ENCODE measurements at regions not wholly inside any gene's neighbourhood (a gene's known extent, or its start where the extent isn't known, plus 50 kb on each side); places are given as distances from the start of the nearest gene placed in this dataset.
A peak's percentile ranks its signal among the peaks of the same experiment; 100 is the strongest.

DNA sequence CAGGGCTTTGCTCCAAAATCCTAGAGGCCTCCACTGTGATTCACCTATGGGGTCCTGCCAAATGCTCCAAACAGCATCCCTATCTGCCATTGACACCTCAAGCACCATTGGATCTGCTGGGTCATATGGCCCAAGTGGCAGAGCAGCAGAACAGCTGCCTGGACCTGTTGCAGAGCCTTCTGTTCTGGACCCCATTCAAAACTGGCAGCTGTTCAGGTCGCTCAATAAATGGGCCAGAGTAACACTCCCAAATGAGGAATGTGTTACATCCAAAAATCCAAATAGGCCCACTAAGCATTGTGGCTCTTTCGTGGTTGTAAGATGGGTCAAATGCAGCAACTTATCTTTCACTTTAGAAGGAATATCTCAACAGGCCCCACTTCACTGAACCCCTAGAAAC lies 783.6 kb downstream of the DCDC2C start:
- DNase-seq: peak; percentile 36 to 45 (median 40)

DNA sequence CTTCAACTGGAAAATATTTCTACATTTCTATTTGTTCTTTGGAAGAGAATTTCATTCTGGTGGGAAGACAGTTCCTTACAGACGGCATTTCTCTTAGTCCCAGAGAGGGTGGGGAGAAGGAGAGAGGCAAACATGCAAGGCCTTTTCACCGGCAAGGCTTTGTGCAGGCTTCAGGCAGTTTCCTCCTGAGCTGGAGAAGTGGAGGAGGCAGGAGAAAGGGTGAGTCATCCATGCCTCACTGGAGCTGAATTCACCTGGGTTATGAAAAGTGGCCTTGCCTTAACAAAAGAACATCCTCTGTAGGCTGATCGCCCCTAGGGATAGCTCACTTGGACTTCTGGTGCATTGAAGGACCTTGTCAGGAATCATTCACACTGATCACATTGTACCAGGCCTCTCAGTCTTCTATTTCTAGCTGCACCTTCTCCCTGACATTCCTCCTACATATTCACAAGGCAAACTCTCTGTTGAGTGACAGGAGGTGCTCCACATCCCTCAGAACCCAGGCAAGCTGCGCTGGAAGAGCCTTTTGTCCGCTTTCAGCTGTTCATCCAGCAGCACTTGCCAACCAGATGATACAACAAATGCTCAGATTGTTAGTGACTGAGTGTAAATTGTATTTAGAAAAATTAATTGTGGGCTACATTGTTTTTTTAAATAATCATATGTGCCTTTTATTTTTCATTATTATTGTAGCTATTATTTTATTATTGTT lies 796.1 kb downstream of the DCDC2C start:
- DNase-seq: peak in 1 of 3 donors; percentile 9

DNA sequence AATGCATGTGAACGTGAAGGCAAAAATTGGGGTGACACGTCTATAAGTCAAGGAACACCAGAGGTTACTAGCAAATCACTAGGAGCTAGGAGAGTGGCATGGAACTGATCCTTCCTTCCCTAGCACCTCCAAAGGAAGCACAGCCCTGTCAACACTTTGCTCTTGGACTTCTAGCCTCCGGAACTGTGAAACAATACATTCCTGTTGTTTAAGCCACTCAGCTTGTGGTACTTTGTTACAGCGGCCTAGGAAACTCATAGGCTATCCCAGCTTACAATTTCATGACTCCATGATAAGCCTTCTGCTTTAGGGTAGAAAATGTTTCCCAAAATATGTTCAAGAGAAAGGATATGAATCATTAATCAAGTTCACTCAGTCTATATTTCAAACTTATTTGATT lies 798.1 kb downstream of the DCDC2C start:
- no peak for DNase-seq

DNA sequence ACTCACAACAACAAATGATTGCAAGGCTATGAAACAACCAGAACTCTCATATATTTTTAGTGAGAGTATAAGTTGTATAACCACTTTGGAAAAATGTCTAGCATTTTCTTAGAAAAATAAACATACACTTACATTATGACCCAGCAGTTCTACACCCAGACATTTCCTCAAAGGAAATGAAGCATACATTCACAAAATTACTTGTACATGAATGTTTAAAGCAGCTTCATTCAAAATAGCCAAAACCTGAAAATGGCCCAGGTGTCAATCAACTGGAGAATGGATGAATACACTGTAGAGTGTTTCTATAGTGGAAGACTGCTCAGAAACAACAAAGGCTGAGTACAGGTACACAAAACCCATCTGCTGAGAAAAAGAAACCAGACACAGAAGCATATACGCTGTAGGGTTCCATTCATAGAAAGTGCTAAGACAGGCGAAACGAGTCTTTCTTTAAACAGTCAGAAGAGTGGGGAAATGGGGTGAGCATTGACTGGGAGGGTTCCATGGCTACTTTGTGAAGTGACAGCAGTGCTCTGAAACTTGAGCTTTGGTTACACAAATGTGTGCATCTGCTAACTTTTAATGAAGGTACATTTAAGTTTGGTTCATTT lies 799.0 kb downstream of the DCDC2C start:
- no peak for DNase-seq

DNA sequence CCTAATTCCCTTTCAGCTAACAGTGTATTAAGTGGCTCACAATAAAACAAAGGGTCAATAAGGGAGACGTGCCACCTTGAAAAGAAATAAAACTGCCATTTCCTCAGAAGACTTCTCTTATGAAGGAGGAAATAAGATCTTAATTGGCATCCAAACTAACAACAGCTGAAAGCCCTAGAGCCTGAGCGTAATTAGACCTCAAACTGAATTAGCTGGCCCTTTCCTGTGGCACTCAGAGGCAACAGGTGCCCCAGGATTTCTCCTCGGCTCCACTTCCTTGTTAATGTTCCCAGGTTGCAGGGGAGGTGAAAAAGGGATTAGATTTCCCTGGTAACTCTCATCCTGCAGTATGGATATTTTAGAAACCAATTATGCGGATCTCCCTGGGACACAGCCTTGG lies 804.3 kb downstream of the DCDC2C start:
- peak; percentile 6 to 41 (median 32) for DNase-seq

DNA sequence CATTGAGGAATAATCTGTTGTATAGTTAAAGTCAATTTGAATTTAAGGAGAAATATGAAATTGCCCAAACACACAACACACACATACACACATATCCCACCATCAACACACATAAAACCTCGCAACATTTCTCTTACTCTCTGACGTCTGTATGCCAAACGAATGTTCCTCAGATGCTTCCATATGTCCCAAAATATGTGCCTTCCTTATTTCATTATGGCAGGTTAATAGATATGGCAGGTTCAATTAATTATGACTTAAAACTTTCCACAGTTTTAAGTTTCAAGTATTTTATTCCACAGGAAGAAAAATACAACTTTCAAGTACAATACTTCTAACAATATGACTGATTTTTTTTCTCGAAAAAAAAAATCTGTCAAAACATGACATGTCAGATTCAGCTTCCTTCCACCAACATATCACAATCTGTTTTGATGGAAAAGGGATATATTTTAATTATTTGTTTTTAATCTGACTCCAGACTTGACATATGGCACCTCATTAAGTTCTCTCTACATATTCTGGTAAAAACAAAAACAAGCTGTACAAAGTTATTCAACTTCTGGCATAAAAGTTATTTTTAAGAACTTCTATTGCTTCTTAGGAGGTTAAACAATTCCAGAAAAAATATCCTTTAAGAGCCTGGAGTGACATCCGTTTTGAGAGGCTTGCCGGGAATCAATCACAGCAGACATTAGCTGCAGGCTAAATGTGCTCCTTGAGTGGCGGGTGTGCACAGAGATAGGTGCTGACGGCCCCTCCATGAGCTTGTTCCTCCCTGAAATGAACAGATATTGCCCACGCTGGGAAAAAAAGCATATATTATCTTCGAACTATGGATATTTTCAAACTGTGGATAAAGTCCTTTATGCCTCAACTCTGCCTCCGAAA lies 812.7 kb downstream of the DCDC2C start:
- DNase-seq: no peak

DNA sequence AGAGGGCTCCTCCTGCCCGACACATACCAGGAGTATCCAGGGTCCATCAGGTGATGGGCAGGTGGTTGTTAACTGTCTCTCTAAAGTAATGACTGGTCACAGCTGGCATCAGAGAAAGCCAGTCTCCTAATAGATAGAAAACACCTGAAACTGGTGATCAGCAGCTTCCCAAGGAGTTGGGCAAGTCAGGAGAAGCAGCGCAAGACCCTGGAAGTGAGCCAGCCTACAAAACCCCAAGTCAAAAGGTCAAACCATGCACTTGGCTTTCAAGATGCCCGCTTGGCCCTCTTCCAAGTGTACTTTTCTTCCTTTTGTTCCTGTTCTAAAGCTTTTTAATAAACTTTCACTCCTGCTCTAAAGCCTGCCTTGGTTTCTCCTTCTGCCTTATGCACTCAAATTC lies 815.2 kb downstream of the DCDC2C start:
- no peak for DNase-seq

DNA sequence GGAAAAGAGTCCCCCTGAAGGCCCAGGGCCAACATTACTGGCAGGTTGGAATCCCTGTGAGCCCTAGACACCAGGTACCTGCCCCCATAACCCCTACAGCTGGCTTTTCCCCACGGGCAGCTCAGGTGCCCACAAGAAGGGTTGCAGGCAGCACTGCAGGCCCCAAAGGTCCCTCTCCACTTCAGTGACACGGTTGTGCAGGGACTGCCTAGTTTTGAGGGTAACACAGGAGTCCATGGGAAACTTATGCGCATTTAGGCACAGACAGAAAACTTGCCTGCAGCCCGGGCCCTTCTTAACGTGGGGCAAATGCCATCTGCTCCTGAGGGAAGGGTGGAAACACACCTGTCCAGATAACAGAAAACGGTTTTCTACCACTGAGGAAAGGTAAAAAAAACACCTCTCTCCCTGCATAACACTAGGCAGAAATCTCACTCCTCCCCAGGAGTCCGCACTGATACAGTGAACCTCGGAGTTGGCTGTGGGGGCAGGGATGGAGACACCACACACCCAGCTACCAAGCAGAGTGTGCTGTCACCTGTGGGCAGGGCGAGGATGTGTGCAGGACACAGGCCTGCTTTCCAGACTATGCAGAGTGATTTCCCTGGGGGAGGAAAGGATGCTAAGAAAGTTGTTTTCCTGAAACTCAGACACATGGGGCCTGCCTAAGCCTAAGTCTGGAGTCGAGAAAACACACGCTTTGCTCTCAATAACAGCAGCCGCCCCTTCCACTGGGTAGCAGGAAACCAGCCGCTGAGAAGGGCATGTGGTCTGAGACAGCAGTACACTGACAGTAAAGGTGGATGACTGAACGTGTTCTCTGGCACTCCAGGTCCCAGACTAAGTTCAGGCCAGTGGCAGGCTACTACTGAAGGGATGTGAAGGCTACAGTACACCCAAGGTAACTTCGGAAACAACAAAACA lies 819.4 kb downstream of the DCDC2C start:
- no peak for DNase-seq

DNA sequence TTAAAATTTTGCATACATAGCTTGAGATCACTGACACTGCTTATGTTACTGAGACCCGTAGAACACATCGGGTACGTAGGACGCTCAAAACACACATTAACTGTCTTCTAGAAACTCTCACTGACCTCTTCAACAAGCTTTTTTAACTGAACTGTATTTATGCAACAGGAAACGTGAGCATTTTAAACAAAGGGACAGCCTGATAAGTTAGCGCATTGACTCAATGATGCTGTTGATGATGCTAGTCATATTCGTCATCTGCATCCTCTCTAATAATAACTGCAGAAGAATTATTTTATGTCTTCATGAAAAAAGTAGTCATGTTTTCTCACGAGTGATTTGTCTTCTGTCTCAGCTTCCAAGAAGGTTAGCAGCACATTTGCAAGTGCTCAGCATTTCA lies 824.0 kb downstream of the DCDC2C start:
- no peak for DNase-seq

DNA sequence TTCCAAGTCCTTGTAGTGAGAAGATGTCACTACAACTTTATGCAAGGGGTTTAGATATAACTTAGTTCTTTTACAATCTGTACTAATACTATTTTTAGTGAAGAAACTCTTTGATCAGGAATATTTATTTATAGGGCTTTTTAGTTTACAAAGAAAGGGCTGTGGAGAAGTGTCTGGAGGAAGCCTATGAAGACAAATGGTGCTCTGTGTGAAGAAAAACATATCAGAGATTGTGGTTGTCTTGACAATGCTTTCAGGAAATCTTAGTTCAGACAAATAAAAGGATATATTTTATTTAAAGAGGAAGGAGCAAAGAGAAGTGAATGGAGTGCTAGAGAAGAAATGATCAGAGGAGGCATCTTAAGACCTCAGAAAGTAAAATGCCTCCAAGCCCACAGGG lies 824.9 kb downstream of the DCDC2C start:
- DNase-seq: no peak

DNA sequence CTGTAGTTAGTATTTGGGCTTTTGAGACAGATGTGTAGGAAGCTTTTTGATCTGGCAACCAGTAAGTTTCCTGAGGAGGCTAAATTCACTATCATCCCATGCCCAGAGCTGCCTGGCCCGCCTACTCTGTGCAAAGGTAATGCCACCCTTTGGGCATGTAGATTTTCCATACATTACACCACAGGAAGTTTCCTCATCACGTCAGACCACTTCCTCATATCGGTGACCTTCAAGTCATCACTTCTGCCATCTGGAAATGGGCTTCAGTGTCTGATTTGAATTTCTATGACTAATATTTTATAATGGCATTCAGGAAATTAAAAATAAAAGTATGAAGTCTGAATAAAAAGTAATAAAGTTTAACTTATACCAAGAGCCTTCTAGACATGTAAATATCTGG lies 825.4 kb downstream of the DCDC2C start:
- no peak for DNase-seq

DNA sequence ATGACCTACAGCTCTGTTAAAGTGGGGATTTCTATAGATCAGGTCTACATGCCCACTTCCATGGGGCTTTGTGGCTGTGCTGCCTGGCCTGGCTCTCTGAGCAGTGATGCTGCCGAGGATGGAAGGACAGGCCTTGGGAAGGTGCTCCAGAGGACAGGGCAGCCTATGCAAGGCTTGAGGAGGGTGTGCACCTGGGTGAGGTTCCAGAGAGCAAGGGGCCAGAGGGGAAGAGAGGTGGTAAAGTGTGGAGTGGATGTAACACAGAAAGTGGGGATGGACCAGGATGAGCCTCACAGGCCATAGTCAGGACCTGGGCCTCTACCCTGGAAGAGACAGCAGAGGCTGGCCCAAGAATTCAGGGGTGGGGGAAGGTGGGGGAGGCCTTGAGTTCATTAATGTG lies 826.4 kb downstream of the DCDC2C start:
- DNase-seq: no peak

DNA sequence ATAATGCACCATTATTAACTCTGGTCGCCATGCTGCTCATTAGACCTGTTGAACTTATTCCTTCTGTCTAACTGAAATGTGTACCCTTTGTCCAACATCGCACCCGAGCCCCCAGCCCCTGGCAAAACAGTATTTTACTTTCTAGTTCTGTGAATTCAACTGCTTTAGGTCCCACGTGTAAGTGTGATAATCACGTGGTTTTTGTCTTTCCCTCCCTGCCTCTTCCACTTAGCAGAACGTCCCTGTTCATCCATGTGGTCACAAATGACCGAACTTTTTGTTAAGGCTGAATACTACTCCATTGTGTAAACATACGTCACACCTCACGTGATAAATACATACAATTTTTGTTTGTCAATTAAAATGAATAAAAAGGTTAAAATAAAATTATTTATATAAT lies 826.9 kb downstream of the DCDC2C start:
- DNase-seq: no peak

DNA sequence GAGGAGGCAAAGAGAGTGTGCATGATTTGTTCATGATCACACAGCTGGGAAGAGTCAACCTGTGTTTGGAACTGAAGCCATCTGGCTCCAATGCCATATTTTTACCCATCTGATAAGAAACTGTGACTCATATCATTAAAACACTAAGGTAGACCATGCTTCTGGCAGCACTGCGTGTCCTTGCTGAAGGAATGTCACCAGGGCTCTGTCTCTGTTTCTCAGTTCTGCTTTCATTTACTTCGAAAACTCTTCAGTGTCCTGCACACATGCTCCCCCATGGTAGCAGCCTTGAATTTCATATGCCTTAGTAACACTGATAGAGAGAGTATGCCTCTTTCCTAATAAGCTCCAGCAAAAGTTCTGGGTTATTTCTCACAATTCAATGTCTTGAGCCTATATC lies 830.4 kb downstream of the DCDC2C start:
- no peak for DNase-seq

DNA sequence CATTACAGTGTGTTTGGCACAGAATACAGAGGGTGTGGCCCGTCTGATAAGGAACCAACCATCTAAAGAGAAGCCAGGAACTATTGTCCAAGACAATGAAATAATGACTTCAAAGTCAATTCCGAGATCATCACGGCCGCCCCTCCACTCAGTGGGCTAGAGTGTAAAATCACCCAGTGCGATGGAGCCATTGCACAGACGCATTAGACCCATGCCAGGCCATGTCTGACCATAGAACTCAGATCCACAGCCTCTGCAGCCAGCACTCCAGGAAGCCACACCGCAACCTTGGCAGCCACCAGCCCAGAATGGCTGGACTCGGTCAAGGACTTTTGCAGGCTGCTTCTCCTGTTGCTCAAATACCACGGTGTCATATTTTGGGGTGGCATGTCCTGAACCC lies 835.7 kb downstream of the DCDC2C start:
- DNase-seq: no peak

DNA sequence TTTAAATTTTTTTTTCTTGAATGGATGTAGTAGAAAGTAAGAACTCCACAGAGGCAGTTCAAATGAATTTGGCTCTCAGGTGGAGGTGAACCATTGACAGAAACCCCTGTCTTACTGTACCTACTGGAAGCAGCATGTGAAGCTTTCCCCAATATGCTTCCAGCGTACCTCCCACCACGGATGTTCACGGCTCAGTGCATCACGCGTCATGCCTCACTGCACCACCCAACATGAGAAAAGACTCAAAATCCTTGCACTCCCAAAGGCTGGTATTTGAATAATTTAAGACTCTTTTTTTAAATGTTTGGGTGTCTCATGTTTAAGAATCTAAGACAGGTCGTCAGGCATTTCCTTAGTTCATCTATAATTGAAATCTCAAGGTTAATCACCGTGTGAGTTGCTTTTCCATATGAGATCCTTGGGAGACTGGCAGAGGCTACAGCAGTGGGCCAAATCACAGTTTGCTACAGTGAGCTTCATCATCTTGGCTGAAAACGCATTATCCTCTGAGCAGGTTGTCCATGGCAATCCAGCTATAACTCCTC lies 846.4 kb downstream of the DCDC2C start:
- DNase-seq: no peak

DNA sequence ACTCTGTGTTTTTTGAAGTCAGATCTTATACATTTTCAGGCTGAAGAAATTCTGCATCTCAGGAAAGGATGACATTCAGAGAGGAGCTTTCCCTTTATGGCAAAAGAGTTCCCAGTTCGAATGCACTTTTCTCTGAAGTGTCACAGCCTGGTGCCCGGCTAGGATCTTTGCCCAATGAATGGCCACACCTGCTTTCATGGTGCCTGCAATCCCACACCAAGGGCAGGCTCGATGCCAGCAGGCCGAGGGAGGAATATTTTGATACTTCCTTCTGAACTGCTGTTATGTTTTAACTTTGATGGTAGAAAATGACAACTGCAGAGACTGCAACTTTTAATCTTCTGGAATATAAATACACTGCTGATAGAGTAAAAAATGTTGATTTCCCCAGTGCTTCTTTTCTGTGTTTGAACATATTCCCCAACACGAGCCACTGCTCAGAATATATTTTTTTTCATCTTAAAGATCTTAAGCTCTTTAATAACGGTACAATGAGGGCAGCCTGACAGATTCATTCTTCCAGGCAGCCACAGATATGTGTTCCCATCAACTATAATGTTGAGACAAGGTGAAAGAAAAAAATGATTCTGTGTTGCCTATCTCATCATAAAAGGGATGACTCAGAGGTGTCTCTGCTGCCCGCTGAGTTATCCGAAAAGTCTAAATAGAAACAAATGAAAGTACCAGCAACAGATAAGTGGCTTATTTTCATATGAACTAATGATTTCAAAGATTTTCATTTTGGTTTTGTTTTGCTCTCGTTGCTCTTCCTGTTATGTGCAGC lies 848.5 kb downstream of the DCDC2C start:
- no peak for DNase-seq

DNA sequence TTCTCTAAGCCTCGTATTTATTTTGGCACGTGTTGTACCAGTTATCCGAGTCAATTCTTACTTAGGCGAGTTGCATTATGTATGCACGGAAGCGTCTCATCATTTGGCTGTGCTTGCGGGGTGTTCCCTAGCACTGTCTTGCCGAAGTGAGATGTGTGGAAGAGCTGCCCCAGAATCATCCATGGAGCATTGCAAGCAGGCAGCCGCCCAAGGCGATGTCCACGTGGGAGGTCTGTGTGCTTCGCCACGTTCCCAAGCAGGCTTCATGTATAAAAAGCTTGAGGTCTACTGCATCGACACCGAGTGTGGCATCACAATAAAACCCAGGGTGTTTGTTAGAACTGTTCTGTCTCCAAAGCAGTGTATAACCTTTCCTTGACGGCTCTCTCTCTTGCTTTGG lies 849.9 kb downstream of the DCDC2C start:
- DNase-seq: peak in 2 of 3 donors; percentile 27 to 54

DNA sequence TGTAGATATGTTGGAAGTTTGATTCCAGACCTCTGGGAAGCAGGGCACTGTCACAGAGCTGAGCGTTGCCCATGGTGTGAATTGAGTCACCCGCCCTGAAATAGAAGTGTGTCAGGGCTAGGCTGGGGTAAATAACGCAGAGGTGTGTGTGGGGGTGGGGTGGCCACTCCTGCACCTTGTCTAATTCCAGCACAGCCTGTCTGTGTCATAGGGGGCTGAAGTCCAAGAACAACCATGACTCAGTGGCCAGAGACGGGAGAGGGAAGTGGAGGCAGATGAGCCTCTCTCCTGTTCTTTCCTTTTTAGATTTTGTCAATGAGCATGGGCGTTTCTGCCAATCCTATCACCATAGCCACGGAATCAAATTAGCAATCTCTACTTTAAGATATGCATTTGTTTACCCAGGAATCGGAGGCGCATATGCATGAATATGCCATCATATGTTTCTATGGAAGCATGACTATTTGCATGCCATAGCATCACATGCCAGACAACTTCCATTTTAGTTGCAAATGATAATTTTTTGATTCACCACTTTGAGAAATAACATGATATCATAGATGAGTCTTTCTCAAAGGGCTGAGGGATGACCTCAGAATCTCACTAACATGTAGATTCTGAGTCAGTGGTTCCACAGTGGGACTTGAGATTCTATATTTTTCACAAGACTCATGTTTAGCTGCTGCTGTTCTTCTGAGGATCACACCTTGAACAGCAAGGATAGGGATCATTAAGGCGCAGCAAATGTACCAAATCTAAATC lies 852.9 kb downstream of the DCDC2C start:
- no peak for DNase-seq

DNA sequence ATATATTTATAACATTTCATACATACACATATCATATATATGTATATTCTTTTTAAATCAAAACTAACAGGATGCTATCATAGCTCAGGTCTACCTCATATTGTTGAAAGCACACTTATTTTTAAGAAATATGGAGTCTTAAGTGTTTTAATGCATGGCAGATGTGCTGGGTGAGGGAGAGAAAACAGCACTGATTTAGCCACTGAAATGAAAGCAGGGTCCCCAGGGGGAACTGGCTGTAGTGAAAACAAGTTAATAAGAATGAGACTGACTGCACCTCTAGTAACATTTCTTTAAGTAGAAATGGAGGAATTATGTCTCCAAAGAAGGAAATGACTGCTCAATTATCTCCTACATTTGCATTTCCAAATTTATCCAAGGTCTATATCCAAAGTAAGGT lies 857.8 kb downstream of the DCDC2C start:
- no peak for DNase-seq
